Fibroblast of peridontal ligament (primary cell): ENCODE measurements at regions not wholly inside any gene's neighbourhood (a gene's known extent, or its start where the extent isn't known, plus 50 kb on each side); places are given as distances from the start of the nearest gene placed in this dataset.
A peak's percentile ranks its signal among the peaks of the same experiment; 100 is the strongest.
"Not testable (repeated sequence)": the region's sequence is repeated elsewhere in the genome, so short reads cannot be mapped to it uniquely, and the experiment has no call there.

Experiments used
- DNase-seq: peaks from one replicate; pipeline ENCODE4 v3.0.0-alpha.2; 2010; ENCODE audit errors: extremely low read depth

GRCh38 chr16:88300463-88300835 lies 82.3 kb upstream of the ZNF469 start:
- no peak for DNase-seq

DNA sequence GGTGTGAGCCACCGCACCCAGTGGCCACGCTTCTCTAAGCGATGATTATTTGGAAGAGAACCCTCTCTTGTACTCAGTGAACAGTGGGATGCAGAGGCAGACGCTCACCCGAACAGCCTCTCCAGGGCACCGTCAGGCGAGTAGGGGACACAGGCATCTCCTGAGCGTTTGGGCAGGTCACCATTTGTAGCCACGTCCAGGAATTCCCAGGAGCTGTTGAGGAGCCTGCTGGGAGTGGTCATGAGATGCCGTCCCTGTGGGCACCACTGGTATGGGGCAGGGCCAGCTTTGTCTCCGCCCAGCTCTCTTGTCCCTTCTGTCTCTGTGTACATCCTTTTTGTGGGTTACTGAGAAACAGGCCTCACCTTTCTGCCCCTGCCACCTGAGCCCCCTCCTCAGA lies 81.3 kb upstream of the ZNF469 start:
- DNase-seq = no peak

DNA sequence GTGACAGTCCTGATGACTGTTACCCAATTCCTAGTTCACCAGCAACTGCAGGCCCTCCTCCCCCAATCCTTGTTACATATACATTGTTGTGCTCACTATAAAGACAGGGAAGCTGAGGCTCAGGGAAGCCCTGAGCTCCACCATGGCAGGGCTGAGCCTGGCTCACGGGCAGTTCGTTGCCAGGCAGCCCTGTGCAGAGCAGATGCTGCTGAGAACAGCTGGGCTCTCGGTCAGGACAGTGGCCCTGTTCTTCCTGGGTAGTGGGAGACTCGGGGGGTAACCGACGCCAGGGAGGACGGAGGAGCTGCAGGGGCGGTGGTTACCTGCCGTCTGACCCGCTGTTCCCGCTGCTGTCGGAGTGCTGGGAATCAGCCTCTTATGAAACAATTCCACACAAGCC lies 80.9 kb upstream of the ZNF469 start:
- DNase-seq = no peak

GRCh38 chr16:88302666-88303065 lies 80.1 kb upstream of the ZNF469 start:
- DNase-seq = no peak

DNA sequence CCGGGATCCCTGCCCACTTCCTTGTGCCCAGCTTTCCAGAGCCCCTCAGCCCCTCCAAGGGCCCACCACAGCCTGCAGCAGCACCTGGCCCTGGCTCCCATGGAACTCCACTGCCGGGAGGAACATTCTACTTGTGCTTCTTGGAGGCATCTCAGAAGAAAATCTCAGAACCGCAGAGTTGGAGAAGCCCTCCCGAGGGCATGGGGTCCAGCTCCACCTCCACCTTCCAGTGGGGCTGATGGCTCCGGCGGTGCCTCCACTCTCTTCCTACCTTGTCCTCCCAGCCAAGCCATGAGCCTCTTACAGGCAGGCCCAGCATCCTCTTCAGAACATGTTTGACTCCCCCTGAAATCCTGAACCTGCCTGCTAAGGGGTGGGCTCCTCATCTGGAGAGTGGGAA lies 79.4 kb upstream of the ZNF469 start:
- DNase-seq = no peak

DNA sequence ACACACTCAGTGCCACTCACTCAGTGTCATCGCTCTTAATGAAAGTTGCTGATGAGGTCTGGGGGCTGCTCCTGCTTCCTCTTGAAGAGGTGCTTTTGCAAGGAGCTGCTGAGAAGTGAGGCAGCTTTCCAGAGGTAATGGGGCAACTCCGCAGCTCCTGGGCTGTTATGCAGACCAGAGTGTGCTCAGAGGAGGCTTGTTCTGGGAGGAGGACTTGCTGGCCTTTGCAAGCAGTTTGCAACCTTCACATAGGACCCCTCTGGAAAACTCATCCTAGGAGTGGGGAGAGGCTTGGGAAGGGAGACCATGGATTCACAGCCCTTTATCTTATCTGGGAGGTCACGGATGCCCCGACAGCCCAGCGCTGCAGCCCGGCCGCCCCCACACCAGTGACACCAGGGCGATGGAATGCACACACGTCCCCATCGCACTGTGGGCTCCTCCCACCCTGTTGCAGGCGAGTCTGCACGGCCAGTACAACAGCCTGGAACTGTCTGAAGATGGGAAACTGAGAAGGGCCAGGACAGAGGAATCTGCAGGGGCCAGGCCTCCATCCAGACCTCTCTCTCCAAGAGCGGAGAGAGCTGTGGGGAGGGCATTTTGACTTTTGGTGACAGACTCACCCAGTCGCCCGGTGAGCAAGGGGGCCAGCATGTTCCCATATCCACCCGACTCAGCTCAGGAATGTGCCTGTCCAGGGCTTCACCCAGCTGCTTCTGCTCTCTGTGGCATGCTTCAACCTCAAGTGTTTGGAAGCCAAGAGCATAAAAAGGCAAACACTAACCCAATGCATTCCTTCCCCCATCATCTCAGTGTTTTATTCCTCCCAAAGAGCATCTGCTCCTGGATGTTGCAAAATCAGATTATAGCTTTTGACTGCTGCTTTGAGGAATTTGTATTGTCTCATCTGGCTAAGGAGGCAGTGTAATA lies 78.6 kb upstream of the ZNF469 start:
- peak; percentile 98 for DNase-seq

GRCh38 chr16:88305176-88305575 lies 77.6 kb upstream of the ZNF469 start:
- DNase-seq = no peak

DNA sequence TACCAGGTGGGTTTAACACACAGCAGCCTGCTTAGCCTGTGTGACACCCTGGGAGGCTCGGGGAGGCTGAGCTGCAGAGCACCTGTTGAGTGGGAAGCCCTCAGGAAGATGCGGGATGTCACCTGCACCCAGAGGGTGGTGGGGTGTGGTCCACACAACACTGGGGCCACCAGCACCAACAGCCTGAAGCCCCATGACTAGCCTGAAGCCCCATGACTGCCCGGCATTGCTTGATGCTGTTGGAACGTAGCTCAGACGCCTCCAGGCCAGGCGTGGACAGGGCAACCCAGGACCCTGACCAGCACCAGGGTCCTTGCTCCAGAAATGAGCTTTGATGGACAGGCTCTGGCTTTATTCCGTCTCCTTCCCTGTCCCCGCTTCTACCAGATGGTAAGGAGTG lies 76.3 kb upstream of the ZNF469 start:
- no peak for DNase-seq

- peak; percentile 98 for DNase-seq
Observed at GRCh38 chr16:88306860-88307545, 75.8 kb upstream of the ZNF469 start.

DNA sequence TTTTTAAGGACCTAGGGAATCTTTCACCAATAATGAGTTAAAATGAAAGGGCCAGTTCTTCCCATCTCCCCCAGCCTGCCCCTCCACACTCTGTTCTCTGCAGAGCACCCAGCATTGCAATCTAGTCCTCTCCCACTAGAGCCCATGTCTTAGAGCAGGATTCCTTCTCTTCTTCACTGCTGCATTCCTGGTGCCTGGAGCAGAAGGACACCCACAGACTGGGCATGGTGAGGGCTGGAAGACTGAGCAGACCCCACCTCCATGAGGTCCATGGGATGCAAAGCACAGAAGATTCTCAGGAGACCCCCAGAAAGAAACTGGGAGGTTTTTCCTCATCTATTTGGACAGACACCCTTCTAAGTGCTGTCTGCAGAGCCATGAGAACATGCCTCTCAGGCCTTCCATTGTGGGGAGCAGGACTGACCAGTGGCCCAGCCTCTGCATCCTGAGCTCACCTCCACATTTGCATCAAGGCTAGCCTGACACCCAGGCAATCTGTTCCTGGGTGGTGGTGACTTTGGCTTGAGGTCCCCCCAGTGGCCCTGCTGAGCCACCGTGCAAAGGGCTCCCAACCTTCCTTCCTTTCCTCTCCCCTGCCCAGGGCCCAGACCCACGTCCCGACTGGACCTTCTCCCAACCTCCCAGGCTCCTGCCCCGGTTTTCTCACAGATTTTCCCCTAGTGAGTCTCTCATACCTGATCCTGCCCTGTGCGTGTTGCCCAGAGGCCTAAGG lies 74.2 kb upstream of the ZNF469 start:
- no peak for DNase-seq

DNA sequence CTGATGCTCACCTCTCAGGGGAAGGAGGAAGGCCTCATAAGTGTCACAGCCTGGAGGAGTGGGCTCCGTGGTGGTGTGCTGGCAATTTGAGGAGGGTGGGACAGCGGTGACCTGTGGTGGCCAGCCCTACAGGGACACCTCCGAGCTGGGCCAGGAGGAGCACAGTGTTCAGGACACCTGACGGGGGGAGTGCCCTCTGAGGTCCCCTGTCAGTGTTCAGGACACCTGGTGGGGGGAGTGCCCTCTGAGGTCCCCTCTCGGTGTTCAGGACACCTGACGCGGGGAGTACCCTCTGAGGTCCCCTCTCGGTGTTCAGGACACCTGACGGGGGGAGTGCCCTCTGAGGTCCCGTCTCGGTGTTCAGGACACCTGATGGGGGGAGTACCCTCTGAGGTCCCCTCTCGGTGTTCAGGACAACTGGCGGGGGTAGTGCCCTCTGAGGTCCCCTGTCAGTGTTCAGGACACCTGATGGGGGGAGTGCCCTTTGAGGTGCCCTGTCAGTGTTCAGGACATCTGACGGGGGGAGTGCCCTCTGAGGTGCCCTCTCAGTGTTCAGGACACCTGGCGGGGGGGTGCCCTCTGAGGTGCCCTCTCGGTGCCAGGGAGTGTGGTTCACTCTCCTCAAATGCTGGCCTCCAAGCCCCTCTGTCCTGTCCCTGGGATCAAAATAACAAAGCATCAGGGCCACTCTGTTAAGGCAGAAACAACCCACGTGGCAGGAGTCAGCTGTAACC lies 73.4 kb upstream of the ZNF469 start:
- DNase-seq = no peak

- DNase-seq = no peak
Observed at GRCh38 chr16:88309908-88310265, 72.9 kb upstream of the ZNF469 start.

DNA sequence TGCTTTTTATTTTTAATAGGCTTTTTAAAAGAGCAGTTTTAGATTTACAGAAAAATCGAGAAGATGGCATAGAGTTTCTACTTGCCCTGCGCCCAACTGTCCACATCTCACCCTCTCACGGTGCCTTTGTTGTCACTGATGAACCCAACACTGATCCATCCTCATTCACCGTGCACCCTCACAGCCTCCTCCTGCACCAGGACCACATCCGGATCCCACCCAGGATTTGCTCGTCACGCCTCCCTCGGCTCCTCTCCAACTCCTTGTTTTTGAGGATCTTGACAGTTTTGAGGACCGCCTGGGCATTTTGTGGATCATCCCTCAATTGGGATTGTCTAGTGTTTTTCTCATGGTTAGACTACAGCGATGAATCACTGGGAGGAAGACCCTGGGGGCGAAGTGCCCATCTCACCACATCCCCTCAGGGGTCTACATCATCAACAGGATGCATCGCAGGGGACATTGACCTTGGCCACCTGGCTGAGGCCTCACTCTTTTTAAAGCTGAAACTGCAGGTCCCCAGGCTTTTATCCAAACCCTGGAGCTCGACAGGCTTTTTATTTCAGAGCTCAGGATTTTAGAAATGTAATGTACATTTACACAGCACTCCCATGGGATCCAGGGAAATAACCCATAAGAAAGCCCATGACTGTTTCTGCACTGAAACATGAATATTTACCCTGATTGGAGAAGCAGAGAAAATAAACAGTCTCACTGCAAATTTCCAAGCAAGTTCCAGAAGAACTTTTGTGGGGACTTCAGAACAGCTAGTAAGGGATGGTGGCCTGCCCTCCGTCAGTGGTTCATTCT lies 71.8 kb upstream of the ZNF469 start:
- peak; percentile 93 for DNase-seq

DNA sequence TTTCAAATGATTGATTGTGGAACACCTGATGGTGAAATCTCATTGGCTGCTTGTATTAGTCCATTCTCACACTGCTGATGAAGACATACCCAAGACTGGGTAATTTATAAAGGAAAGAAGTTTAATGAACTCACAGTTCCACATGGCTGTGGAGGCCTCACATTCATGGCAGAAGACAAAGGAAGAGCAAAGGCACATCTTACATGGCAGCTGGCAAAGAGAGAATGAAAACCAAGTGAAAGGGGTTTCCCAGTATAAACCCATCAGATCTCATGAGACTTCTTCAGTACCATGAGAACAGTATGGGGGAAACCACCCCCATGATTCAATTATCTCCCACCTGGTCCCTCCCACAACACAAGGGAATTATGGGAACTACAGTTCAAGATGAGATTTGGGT lies 70.9 kb upstream of the ZNF469 start:
- not testable (repeated sequence) for DNase-seq

DNA sequence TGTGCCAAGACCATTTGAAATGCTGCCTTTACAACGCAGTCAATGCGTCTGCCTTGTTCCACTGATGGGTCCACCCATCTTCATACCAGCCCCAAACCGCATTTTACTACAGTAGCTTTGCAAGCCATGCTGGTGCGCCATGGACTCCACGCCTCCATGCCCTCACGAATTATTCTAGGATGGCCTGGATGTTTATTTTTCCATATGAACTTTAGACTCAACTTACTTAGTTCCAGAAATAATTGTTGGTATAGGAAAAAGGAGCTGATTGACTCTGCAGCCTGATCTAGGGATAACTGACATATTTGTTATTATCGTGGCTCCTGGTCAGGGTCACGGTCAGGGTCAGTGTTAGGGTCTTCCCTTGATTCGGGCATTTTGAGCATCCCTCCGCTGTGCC lies 70.0 kb upstream of the ZNF469 start:
- DNase-seq = no peak

DNA sequence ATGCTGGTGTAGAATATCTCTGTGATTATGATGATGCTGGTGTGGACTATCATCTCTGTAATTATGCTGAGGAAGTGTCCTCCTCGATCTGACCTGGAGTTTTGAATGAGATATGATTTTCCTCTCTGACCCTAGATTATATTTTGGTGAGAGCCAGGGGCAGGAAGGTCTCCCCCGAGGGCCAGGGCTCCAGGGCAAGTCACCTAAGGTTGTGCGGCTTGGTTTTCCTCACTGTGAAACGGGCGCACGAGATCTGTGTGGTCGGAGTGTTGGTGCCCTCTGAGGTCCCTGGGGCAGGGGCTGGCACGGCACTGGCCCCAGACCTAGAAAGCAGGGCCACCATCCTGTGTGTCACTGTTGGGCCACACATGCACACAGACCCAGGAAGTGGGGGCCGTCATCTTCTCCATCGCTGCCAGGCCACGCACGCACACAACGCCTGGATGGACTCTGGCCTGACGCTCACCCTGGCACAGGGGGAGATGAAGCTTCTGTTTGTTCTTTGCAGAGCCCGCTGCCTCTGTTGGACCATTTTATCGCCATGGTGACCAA lies 67.7 kb upstream of the ZNF469 start:
- DNase-seq = no peak

GRCh38 chr16:88315543-88316105 lies 67.1 kb upstream of the ZNF469 start:
- no peak for DNase-seq

- DNase-seq = no peak
Observed at GRCh38 chr16:88316151-88316550, 66.6 kb upstream of the ZNF469 start.

GRCh38 chr16:88316941-88317612 lies 65.7 kb upstream of the ZNF469 start:
- no peak for DNase-seq

GRCh38 chr16:88317613-88317965 lies 65.2 kb upstream of the ZNF469 start:
- peak; percentile 50 for DNase-seq
